Kidney glomerular epithelial cell (primary cell): ENCODE measurements at regions not wholly inside any gene's neighbourhood (a gene's known extent, or its start where the extent isn't known, plus 50 kb on each side); places are given as distances from the start of the nearest gene placed in this dataset.

Experiments
- DNase-seq: peaks from one replicate; lab custom pipeline; 2025; lab: John Stamatoyannopoulos, UW

DNA sequence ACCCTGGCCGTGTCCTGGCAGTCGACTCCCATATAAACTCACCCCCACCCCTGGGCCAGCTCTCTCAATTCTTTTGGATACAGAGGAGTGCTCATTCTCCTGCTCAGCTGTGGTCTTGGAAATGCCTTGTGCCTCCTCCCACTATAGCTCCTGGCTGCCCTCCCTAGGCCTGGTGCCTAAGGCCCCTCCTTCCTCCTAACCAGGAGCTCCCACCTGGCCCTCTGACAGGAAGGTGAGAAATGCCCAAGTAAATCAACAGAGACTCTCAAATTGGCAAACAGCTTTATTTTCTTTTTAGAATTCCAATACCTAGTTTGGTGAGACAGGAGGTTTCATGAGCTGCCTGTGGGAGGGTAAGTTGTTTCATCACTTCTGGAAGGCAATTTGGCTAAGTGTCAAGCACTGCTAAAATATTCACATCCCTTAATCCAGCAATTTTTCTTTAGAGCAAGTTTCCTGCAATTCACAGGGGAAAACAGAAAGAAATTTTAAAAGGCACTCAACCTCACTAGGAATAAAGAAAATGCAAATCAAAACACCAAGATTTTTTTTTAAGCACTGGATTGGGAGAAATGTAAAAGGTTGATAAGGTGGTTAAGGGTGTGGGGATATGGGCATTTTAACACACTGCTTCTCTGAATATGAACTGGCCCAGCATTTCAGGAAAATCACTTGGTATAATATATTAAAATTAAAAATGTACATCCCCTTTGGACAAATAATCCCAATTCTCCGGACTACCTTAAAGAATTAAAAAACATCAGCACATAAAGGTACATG is 209.7 kb upstream of the ARHGAP20 start:
- DNase-seq, result peak; percentile 83

GRCh38 chr11:110919241-110919922 is 207.1 kb upstream of the ARHGAP20 start:
- DNase-seq, result peak; percentile 17

- no peak for DNase-seq
Measured at GRCh38 chr11:110918351-110918750, 206.1 kb upstream of the ARHGAP20 start.

GRCh38 chr11:110912437-110912836 is 200.2 kb upstream of the ARHGAP20 start:
- DNase-seq, result no peak

- DNase-seq, result no peak
Measured at GRCh38 chr11:110910384-110910783, 198.1 kb upstream of the ARHGAP20 start.

DNA sequence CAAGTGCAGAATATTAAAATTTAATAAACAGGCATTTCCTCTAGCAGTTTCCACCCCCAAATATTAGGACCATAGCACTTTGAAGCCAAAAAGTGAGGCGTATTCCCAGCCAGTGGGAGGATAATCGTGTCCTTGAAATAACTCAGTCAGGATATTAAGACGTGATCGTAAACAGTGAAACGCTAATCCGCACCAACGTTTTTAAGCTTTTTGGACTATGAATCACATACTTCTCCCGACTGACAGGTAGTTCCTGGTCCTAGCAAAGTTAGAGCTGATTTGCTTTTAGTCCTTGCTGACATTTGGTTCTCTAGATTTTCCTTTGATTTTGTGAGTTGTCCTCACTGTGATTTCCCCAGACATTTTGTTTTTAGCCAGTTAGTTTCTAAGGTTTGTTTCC is 197.1 kb upstream of the ARHGAP20 start:
- peak; percentile 16 for DNase-seq

- peak; percentile 97 for DNase-seq
Measured at GRCh38 chr11:110908401-110909105, 196.3 kb upstream of the ARHGAP20 start.

DNA sequence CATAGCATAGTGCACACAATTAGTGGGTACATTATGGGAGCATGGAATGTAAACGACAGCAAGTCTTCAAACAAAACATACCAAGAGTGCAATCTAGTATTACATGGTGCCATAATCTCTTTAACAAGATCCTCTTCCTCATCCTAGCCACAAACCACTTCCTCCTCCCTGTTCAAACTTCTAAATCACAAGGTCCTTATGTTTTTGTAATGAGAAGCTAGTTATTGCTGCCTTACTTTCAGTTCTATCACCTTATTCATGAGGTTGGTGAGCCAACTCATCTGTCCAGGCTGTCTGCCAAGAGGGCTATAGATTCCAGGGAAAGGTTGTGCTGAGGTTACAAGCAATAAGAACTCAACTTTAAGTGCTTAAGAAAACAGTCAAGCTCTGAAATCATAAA is 195.4 kb upstream of the ARHGAP20 start:
- DNase-seq, result peak; percentile 99

GRCh38 chr11:110903830-110904229 is 191.6 kb upstream of the ARHGAP20 start:
- no peak for DNase-seq

- no peak for DNase-seq
Measured at GRCh38 chr11:110903378-110903777, 191.1 kb upstream of the ARHGAP20 start.

DNA sequence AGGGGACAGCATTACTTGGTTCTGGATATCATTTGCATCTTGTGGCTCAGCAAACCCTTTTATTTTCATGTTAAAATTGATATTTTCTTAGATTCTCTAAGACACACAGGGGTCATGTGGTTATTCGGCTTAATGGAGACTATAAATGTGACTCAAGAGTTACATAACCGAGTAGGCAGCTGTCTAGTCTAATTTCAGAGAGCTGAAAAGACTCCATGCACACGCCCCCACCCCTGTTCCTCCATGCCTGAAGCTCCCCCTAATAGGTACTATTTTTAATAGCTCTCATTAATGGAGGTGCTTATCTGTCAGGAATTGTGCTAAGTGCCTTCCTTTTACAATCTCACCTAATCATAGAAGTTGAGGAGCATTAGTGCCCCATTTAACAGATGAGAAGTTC is 189.2 kb upstream of the ARHGAP20 start:
- DNase-seq, result no peak

DNA sequence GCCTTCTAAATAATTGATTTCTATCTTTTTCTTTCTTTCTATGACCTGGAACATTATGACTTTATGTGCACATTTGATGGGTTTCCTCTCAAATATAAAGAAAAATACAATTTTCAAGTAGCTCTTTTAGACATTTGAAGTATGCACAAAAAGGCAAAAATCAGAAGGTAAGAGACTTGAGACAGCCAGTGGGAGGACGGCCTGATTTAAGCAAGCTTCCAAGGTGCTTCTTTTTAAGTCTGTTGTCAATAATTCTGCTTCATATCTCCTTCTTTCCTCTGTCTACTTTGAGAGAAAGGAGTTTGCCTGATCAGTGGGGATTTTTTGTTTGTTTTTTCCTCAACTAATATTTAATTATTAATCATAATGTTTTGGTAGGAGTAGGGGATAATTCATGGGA is 188.2 kb upstream of the ARHGAP20 start:
- no peak for DNase-seq

GRCh38 chr11:110897035-110897434 is 184.8 kb upstream of the ARHGAP20 start:
- DNase-seq, result no peak

- peak; percentile 11 for DNase-seq
Measured at GRCh38 chr11:110896358-110896757, 184.1 kb upstream of the ARHGAP20 start.

- DNase-seq, result no peak
Measured at GRCh38 chr11:110894224-110894623, 182.0 kb upstream of the ARHGAP20 start.

- DNase-seq, result no peak
Measured at GRCh38 chr11:110892741-110893285, 180.6 kb upstream of the ARHGAP20 start.

- DNase-seq, result peak; percentile 51
Measured at GRCh38 chr11:110891411-110891810, 179.2 kb upstream of the ARHGAP20 start.

GRCh38 chr11:110890995-110891394 is 178.8 kb upstream of the ARHGAP20 start:
- DNase-seq, result no peak

DNA sequence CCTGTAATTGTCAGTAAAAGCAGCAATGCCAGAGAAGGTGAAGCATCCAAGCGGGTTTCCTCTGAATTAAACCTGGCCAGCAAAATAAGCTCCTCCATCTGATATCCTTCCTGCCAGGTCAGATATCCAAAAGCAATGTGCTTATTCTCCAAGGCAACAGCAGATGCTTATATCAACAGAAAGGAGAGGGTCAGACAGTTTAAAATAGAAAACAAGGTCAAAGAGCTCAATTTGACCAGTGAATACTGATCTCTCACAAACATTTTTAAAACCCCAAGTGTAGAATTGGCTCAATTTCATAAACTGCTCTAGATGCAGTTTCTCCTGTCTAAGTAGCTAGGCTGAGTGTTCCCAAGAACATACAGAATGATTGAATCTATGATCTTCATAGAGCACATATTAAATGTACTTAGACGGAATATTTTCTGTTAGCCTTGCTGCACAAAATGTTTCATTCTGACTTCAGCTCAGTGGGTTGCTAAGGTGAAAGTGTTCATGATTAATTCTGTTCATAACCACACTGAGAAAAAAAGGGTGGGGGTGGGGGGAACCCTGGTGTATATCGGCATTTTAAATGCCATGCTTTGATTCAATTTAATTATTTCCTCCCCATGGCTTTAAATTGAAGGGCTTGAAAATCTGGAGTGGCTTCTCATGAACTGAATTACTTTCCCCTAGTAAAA is 174.2 kb upstream of the ARHGAP20 start:
- DNase-seq, result no peak

GRCh38 chr11:110883256-110883655 is 171.0 kb upstream of the ARHGAP20 start:
- no peak for DNase-seq

GRCh38 chr11:110878513-110878912 is 166.3 kb upstream of the ARHGAP20 start:
- no peak for DNase-seq

GRCh38 chr11:110874437-110875030 is 162.3 kb upstream of the ARHGAP20 start:
- DNase-seq, result no peak
